BJ (cell line): ENCODE measurements at regions not wholly inside any gene's neighbourhood (a gene's known extent, or its start where the extent isn't known, plus 50 kb on each side); places are given as distances from the start of the nearest gene placed in this dataset.
"Not testable (repeated sequence)": the region's sequence is repeated elsewhere in the genome, so short reads cannot be mapped to it uniquely, and the experiment has no call there.

Experiments
- CTCF ChIA-PET: fragments of 350-600 bp; formaldehyde crosslinking; extraction: SDS; loops from one replicate; lab custom pipeline; 2021; ENCODE audit warnings: antibody characterized with exemption, inconsistent platforms; lab: Yijun Ruan, JAX
- POLR2A ChIA-PET: fragments of 300-600 bp; sonication (Branson Sonifier 250); formaldehyde crosslinking; extraction: SDS; loops from one replicate; lab custom pipeline; 2021; ENCODE audit warnings: antibody characterized with exemption; lab: Charles Lee
- DNase-seq: peaks from one replicate; pipeline ENCODE4 v3.0.0-alpha.2; 2011; ENCODE audit warnings: low read depth
- H3K27me3 ChIP-seq: 2 replicates; pipeline ENCODE4 v1.6.0; 2011; ENCODE audit warnings: low read length; ENCODE audit not compliant: control insufficient read depth, insufficient read depth
- H3K36me3 ChIP-seq: 2 replicates; pipeline ENCODE4 v1.5.1; 2011; ENCODE audit warnings: low read length; ENCODE audit not compliant: control insufficient read depth, insufficient read depth
- H3K4me3 ChIP-seq: 2 replicates; pipeline ENCODE4 v1.5.1; 2011; ENCODE audit warnings: low read depth, mild to moderate bottlenecking, control low read depth, low read length
- TF ChIP-seq, protein P1 (sequence below): IDR thresholded peaks from 2 replicates; pipeline ENCODE4 v1.5.1; 2011; ENCODE audit warnings: low read depth, mild to moderate bottlenecking, control low read depth, inconsistent platforms, low read length, moderate library complexity; ENCODE audit not compliant: insufficient read depth

DNA sequence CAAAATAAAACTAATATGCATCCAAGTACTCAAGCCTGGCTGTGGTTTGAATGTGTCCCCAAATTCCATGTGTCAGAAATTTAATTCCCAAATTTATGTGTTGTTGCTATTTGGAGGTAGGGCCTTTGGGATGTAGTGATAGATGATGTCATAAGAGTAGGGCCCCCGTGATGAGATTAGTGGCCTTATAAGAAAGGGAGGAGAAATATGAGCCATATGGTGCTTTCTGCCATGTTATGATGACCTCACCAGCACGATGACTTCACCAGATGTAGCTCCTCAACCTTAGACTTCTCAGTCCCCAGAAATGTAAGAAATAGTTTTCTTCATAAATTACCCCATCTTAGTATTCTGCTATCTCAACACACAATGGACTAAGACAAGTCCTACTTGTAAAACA lies 2264.0 kb downstream of the ARAP2 start:
- POLR2A ChIA-PET = no interaction called here
- CTCF ChIA-PET = no interaction called here
- TF ChIP-seq, protein P1, sequence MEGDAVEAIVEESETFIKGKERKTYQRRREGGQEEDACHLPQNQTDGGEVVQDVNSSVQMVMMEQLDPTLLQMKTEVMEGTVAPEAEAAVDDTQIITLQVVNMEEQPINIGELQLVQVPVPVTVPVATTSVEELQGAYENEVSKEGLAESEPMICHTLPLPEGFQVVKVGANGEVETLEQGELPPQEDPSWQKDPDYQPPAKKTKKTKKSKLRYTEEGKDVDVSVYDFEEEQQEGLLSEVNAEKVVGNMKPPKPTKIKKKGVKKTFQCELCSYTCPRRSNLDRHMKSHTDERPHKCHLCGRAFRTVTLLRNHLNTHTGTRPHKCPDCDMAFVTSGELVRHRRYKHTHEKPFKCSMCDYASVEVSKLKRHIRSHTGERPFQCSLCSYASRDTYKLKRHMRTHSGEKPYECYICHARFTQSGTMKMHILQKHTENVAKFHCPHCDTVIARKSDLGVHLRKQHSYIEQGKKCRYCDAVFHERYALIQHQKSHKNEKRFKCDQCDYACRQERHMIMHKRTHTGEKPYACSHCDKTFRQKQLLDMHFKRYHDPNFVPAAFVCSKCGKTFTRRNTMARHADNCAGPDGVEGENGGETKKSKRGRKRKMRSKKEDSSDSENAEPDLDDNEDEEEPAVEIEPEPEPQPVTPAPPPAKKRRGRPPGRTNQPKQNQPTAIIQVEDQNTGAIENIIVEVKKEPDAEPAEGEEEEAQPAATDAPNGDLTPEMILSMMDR = no peak
- Histone ChIP-seq H3K27me3 (no peaks in the 10 kb centered on the region), H3K36me3 (no peaks in the 10 kb centered on the region), H3K4me3 (no peak overlapping the region)
- DNase-seq = no peak

DNA sequence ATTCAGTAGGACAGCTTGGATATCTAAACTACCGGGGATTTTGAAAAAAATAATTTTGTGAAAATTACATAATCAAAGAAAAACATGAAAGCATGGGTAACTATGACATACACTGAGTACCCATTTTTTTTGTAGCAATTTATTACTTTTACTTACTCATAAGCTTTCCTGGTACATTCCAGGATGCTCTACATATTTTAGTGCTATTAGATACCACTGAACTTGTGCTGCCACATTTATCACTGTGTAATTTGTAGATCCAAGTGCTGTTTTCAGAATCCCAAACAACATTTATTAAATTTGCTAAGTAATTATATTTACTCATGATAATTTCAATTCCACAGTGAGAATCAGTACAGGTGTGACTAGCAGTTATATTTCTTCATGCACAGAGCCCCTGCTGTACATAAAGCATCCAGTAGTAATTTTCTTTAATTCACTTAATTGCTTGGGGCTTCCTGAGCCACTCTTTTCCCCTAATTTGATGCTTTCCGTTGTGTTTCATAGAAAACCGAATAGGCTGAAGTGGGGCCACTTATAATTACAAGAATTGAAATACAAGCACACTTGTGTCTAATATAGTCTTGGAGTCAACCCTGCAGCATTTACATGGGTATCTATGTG lies 2254.4 kb downstream of the ARAP2 start:
- CTCF ChIA-PET = no interaction called here

DNA sequence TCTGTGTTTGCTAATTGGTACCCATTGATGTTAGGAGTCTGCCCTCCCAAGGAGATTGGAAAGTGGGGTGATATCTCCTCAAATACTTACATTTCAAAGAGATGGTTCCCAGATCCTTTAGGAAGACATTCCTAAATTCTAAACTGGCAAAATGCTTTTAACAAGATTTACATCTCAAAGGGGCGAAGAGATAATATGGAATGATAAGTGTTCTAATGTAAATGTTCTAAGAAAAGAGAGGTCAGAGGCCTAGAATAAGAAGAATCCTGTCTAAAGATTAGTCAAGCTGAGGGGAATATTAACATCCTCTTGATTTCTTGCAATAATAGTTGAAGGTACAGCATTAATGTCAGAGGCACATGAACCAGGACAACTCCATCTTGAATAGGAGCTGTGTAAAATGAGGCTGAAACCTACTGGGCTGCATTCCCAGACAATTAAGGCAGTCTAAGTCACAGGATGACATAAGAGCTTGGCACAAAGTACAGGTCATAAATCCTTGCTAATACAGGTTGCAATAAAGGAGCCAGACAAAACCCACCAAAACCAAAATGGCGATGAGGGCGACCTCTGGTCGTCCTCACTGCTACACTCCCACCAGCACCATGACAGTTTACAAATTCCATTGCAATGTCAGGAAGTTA lies 2248.1 kb downstream of the ARAP2 start:
- H3K4me3 ChIP-seq = no peak overlapping the region
- ChIA-PET POLR2A (no interaction called here), CTCF (no interaction called here)
- no peak for DNase-seq
- no peaks in the 10 kb centered on the region for H3K36me3 ChIP-seq
- TF ChIP-seq, protein P1 = no peak
- no peaks in the 10 kb centered on the region for H3K27me3 ChIP-seq

More for the DNA sequence above, 2254.4 kb downstream of the ARAP2 start:
- H3K27me3 ChIP-seq = no peaks in the 10 kb centered on the region
- TF ChIP-seq, protein P1 = no peak
- DNase-seq = no peak
- POLR2A ChIA-PET = no interaction called here
- no peak overlapping the region for H3K4me3 ChIP-seq
- no peaks in the 10 kb centered on the region for H3K36me3 ChIP-seq

DNA sequence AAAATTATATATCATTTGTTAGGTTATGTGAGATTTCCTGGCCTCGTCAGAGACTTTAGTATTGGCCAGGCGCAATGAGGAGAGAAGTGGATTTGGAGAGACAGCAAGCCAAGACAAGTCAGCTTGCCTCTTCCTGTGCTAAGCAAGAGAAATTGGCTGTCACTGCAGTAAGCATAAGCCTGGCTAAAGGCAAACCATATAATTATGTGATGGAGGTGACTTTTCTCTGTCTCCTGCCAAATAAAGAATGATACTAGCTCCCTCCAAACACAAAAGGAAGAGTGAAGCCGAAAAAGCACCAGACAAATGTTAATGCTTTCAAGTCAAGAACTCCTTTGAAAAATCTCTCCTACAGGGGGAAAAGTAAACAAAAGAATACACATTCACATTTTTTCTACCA lies 2246.0 kb downstream of the ARAP2 start:
- ChIA-PET CTCF (no interaction called here), POLR2A (no interaction called here)
- Histone ChIP-seq H3K4me3 (no peak overlapping the region), H3K36me3 (no peaks in the 10 kb centered on the region), H3K27me3 (no peaks in the 10 kb centered on the region)
- TF ChIP-seq, protein P1 = no peak
- DNase-seq = no peak

DNA sequence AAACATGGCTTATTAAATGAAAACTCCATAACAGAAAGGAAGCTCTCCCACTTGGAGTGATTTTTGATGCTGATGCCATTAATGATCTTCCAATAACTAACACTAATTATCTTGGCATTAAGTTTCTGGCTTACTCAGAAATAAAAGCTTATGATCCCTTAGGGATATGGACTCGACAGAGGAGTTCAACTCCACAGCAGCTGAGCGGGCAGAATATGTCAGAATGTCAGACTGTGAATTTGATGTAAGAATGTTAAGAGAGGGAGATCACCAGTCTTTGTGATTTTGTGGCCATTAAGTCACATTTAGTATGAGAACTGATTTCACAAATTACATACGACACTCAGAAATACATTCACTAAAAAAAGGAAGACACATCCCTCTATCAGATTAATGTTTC lies 2244.0 kb downstream of the ARAP2 start:
- ChIA-PET POLR2A (no interaction called here), CTCF (no interaction called here)
- DNase-seq = no peak
- Histone ChIP-seq H3K4me3 (no peak overlapping the region), H3K27me3 (no peaks in the 10 kb centered on the region), H3K36me3 (no peaks in the 10 kb centered on the region)
- TF ChIP-seq, protein P1 = no peak

DNA sequence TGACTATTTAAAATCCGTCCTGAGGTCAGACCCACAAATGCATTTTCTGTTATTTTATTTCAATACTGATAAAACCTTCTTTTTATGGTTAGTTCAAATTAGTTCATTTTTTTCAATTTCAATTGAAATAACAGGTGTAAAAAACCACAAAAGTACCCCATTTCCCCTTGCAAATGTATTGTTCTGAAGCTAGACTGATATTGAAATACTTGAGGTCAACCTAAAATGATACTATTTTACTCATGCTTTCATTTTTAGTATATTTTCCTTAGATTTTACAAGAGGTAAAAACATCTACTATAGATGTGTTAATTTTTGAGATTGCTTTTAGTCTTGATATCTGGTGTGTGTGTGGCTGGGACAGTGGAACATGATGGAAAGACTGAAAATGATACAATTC lies 2237.8 kb downstream of the ARAP2 start:
- H3K27me3 ChIP-seq, CTCF ChIA-PET, POLR2A ChIA-PET, H3K36me3 ChIP-seq, H3K4me3 ChIP-seq, DNase-seq: not testable (repeated sequence)
